GM18873 (cell line): ENCODE measurements at regions not wholly inside any gene's neighbourhood (a gene's known extent, or its start where the extent isn't known, plus 50 kb on each side); places are given as distances from the start of the nearest gene placed in this dataset.

Experiments used
- ATAC-seq: cut with Tn5 transposase; IDR thresholded peaks from one replicate; pipeline ENCODE4 v1.9.1; 2021; ENCODE audit warnings: mild to moderate bottlenecking, moderate library complexity, moderate number of reproducible peaks; ENCODE audit not compliant: unreplicated experiment, low FRiP score

DNA sequence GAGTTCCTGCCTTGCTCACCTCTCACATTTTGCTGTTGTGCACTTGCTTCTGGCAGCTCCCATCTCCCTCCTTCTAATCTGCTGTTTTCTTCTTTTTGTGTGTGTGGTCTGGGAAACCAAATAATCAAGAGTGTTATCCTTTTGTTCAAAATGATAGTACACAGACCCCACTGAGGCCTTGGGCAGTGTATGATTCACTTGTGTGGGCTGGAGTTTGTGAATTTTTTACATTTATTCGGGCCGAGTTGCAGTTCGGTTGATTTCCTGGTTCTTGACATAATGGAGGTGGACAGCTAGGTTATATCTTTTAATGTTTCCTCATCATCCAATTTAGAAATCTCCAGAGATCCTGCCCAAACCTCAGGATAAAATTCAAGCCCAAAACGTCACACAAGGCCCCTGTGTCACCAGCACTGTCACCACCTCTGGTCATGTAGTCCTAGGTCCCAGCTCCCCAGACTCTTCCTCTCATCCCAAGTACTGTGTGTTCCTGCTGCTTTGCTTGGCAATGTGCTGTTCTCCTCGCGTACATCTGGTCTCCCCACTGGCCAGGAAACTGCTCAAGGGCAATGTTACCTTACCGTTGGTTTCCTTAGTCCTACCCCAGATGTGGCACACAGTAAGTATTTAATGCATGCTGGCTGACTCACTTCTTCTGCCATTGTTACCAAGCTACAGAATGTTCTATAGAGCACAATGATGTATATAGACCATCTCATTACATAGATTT is 55.7 kb upstream of the PHACTR2 start:
- ATAC-seq: no peak

DNA sequence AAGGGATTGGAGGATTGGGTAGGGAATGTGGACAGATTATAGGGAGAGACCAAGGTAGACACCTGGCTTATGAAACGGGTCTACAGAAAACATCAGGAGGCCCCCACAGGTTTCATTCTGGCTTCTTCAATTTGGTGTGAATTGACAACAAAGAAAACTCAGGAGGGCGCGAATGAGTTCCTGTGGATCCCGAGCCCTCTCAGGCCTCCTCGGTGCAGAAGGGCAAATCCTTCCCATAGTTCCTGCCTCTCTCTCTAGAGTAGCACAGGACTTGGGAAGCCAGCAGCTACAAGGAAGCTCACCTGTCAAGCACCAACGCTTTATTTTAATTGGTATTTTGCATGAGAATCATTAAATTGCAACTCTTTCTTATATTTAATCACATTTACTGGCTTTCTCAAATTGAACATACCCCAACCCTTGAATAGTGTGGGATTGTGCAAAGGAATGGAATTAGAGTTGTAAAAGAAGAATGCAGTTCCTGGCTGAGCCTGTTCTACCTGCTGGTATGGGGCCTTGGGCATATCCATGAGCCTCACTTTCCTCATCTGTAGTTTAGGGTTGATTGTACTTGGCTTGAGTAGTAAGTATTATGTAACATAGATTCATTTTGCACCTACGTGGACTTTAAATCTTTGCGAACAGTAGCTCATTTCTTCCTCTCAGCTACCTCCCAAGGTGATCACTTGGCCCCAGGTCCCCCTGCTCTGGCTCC is 56.4 kb upstream of the PHACTR2 start:
- no peak for ATAC-seq

DNA sequence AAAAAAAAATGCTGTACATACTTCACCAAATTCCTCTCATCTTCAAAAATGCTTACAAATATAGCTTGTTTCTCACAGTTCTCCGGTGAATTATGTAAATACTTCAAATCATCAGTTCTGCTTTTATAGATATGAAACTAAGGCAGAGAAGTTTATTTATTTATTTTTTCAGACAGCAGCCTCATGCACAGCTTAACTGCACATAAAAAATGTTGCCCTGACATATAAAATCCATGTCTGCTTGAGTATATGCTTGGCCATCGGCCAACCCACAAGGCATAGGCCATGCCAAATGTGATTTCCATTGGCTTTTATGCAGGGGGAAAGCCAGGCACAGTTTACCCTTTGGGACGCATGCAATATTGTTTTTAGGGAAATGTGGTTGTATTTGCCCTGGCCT is 57.3 kb upstream of the PHACTR2 start:
- no peak for ATAC-seq

DNA sequence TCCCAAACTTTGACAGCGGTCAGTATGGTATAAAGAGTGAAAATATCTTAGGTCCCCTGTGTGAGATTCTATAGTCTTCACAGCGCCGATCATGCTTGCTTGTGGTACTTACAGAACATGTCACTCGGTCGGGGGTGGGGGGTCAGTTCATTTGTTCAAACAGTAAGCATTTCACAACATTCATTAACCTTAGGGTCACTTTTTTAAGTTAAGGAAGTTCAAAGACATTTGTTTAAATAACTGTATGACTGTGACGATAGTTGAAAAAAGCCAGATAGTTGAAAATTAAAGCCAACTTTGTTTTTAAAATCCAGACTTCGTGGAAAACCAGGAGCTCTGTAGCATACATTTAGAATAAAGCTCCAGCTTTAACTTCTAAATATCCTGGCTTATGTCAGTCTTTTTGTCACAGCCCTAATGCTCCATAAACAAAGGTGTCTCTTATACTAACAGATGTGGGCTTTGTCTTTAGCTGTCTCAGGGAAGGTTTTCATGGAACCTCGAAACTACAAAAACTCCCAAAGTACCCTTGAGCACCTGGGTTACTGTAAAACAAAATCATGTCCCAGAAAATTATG is 57.9 kb upstream of the PHACTR2 start:
- no peak for ATAC-seq

DNA sequence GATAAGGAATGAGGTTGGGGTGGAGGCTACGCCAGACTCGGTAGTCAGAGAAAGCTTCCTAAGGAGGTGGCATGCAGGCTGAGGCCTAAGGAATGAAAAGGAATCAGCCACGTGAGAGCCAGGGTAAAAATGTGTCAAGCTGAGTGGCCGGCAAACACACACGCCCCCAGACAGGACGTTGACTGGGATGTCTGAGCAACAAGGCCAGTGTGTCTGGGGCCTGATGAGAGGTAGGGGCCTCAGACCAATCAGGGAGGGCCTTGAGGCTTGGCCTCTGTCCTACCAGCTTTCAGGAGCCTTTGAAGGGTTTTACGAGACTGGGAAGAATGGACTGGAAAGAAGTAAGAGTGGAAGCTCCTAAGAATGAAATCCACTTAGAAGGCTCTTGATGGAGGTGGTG is 61.0 kb upstream of the PHACTR2 start:
- no peak for ATAC-seq

DNA sequence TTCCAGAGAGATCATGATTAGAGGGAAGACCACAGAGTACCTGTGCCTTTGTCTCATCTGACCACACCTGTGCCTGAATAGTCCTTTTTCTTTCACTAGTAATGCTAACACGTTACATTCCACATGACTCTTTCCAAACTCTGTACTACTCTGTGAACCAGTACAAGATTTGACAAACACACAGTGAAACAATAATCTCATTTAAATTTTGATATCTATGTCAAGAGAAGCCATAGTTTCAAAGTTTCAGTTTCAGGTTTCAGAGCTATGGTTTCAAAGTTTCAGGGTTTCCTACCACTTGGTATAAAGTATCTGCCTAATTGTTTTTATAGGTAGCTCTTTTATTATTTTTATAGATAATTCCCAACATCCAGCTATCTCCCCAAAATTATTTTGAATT is 62.0 kb upstream of the PHACTR2 start:
- no peak for ATAC-seq

DNA sequence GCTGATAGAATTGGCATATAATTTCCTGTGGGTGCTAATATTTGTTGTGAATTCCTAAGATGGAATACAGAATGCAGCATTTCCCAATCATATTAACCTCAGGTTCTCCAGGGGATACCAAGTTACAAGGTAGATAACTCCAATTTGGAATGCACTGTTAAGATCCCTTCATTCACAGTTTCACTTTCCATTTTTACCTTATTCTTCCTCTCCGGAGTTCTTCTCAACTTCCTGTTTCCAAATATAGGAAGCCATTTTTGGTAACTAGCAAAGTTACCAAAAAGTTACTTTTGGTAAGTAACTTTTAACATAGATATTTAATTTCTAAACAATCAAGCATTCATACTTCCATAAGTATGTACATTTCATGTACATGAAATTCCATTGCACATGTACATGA is 63.5 kb upstream of the PHACTR2 start:
- no peak for ATAC-seq

DNA sequence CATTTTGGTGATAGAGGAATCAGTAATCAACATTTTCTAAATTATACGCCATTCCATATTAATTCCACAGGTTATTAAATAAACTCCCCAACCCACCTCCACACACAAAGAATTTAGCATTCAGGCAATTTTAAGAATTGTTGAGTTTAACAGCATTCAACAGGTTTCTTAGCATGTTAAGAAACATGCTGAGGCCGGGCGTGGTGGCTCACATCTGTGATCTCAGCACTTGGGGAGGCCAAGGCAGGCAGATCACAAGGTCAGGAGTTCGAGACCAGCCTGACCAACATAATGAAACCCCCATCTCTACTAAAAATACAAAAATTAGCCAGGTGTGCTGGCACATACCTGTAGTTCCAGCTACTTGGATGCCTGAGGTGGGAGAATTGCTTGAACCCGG is 64.0 kb upstream of the PHACTR2 start:
- ATAC-seq: no peak

DNA sequence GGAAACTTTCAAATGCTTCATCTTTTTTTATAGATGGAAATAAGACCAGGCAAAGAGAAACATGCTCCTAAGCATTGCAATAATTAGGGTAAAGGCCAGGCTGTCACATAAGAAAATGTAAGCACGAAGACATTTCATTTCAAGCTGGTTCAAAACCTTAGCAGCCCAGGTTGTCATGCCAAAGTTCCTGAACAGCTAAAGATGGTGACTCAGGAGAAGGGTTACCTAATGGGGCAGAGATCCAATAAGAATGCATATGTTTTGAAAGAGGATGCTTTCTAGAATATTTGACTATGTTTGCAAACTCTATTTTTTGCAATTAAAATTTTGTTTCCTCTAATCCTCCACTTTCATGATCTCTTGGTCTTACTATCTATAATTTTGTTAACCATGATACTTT is 65.6 kb upstream of the PHACTR2 start:
- ATAC-seq: no peak

DNA sequence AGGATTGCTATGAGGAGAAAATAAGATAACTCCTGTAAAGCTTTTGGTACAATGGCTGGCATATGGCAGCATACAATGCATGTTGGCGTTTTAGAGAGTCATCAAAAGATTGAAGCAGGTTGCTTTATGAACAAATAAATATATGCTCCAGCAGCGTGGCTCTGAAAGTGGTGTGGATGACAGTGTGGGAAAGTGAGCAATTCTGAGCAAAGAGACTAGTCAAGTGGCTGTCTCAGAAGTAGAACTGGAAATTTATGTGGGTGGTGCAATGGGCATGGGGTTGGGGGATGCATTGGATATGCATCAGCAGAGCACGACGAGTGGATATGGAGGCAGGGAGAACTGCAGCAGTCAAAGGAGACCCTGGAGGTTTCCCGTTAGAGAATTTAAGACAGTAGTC is 66.2 kb upstream of the PHACTR2 start:
- ATAC-seq: no peak

DNA sequence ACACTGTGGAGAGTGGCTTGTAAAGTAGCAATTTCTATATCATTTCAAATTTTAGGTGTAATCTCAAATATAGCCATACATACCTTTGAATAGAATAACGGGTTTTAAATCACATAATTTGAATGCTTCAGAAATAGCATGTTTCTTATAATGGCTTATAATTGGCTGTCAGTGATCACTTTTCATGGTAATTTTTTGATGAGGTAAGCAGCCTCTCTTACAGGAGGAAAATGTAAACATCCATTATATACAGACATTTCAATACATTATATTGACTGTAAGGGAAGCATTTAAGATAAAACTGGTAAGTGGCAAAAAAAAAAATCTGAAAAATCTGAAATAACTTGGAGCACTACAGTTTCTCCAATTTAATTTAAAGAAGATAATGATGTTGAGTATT is 67.8 kb upstream of the PHACTR2 start:
- ATAC-seq: no peak

DNA sequence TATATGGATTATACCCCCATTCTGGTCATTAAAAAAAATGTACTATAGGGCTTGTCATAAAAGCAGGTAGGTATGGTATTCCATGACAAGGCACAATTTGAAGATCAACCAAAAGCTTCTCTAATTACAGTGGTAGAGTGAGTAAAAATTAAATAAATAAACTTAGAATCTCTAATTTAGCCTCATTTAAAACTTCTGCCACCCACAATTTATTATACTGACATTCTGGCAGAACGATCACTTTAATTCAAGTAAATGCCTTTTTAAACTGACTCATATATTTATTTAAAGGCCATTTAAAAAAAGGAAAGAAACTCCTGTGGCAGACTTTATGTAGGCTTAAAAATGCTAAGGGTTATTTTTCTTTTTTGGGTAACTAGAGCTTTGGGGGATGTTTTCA is 68.3 kb upstream of the PHACTR2 start:
- ATAC-seq: no peak

DNA sequence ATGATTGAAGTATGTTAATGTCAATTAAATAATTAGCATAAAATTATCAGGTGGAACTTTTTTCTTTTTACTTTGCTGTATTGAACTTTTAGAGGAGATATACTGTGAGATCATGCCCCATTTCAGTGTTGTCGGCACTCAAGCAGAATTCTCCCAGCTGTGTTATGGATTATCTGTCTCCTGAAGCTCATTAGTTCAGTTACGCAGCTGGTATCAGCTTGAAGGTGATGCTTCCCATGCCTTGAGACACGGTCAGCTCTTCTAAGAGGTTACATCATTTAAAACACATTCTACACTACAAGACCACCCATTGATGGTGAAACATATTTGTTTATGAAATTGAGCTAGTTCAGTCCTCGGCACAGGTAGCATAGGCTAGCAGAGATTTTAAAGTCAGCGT is 68.9 kb upstream of the PHACTR2 start:
- no peak for ATAC-seq

DNA sequence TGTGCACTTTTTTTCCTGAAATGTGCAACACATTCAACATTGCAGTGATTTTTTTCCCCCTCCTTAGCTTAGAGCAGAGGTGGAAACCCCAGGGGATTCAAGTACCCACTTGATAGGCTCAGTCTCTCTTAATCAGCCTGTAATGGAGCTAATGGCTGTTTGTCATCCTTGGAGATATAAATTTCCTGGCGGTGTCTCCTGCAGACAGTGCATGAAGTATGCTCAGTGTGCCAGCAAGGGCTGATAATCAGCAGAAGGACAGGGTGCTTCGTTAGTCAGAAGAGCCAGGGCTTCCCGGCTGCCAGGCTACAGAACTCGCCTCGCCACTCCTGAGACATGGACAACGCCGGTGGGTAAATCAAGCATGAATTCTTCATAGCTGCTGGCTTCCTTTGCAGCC is 69.8 kb upstream of the PHACTR2 start:
- no peak for ATAC-seq

DNA sequence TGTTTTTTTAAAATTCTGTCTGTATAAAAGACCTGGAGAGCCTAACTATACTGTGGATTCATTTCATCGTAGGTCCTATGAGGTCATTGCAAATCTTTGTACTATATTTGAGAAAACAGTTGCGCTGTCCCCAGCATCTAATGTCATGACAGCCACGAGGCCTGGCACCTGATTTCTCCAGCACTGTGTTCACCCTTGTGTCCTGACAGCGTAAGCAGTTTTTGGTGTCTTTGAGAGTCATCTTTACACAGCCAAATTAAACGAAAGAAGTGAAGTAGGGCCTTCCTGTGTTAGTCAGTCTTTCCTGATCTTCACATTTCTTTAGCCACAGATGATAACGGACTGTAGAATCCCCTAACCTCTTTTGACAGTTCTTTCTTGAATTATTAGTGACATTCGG is 70.6 kb upstream of the PHACTR2 start:
- ATAC-seq: no peak

DNA sequence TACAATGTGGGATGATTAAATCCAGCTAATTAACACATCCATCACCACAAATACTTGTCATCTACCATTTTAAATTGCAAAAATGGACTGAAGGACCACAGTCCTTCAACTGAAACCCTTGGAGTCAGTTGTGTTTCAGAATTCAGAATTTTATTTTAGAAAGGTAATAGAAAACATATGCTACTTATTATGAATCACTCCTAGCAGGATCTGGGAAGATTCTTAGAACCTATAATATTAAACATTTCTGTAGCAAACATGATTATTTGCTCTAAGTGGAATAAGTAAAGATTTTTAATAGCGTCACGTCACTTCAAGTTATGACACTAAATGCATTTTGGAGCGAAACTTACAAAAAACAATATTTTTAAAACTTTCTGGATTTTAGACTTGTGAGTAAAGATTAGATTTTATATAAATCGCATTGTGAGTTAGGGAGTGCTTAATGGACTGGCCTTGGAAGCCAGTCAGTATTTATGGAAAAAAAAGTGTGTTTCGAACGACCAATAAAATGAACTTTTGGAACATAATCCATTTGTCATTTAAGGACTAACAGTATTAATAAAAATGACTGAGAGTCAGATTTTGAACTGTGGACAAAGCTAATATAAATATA is 71.8 kb upstream of the PHACTR2 start:
- ATAC-seq: no peak

DNA sequence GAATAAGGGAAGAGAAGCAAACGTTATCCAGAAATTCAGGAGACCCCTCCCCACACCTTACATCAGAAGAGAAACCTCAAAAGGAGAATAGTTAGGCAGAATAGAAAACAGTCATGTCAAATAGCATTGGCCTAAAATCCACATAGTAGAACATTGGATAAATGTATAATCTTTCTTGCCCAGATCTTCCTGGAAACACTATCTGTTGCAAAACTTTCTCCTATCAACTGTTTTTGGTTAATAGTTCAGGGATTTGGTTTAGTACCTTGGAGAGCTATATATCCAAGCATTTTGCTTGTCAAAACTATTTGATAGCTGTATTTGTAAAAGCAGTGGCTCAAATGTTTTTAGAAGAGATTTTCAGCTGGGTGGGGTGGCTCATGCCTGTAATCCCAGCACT is 74.3 kb upstream of the PHACTR2 start:
- ATAC-seq: no peak

DNA sequence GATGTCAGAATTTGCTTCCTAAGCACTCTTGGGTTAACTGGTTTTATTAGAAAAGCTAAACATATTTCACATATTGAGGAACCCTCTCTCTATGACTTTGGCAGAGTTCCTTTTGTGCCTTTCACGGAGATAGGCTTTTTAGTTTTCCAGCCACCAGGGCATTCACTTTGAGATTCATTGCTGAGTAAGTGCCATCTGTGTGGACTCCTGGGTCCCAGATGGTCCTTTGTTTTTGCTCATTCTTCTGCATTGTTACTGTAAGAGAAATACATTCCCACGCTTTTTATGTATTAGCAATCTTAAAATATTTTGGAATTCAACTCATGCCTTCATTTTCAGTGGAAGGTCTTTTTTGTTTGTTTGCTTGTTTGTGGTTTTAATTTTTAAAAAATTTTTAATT is 76.3 kb upstream of the PHACTR2 start:
- ATAC-seq: no peak

DNA sequence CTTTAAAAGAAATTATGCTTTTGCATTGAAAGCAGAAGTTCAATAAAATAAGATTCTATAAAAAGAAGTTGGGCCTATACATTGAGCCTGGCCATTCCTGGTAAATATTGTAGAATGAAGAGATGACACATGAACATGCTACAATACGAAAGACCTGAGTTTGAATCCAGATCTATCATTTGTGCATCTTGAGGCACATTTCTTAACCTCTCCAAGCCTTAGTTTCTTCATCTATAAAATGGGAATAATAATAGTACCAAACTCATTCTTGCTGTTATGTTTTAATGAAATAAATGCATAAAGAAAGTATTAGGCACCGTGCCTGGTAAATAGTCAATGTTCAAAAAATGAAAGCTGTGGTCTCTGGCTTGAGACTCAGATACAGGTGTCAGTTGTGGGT is 76.9 kb upstream of the PHACTR2 start:
- ATAC-seq: no peak

DNA sequence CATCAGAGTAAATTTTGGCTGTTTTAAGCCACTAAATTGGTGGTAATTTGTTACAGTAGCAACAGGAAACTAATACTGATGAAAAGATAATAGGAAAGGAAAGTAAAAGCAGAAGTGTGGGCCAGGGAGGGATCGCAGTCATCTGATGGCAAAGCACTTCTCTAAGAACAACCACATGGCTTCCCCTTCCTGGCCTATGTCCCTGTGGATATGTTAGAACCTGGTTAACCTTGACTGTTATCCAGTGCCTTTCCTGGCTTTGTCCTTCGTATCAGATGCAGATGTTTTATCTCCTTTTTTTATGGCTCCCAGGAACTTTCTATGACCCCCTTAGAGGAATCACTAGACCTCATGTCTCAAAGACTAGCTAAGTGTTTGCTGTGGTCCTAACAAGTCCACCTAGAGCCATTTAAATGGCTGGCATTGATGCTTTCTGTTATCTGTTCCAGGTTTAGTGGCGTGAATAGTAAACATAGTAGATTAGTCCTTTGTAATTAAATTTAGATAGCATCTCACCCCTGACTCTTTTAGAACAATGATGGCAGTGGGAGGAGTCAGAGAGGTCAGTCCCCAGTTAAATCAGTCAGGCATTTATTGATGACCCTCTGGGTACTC is 79.2 kb upstream of the PHACTR2 start:
- ATAC-seq: no peak

DNA sequence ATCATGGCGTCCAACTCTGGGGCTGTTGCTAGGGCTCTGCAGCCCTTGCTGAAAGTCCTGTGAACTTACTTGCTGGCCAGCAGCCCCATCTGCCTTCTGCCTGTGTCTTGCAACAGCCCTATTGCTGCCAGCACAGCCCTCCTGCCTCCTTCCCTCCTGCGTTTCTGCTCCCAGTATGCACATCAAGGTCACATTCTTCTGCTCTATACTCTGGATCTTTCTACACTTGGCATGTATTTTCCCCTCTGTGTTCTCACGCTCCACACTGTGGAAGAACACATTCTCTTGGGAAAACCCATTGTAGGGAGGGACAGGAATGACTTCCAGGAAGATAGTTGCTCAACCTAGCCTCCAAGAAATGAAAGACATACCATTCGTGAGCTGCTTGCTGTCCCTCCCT is 80.9 kb upstream of the PHACTR2 start:
- no peak for ATAC-seq
